H1 (cell line): ENCODE measurements at regions not wholly inside any gene's neighbourhood (a gene's known extent, or its start where the extent isn't known, plus 50 kb on each side); places are given as distances from the start of the nearest gene placed in this dataset.

ENCODE experiments used
- CTCF ChIA-PET: fragments of 300-600 bp; sonication (Branson Sonifier 250); formaldehyde crosslinking; loops from one replicate; lab custom pipeline; 2021; ENCODE audit not compliant: partially characterized antibody; lab: Charles Lee
- POLR2A ChIA-PET: fragments of 300-600 bp; sonication (Branson Sonifier 250); formaldehyde crosslinking; loops from one replicate; lab custom pipeline; 2021; ENCODE audit warnings: inconsistent platforms; ENCODE audit not compliant: partially characterized antibody; lab: Charles Lee
- DNase-seq, 2 experiments: peaks; one replicate each; pipeline versions ENCODE4 v3.0.0 to v3.0.0-alpha.2; 2010 to 2022; ENCODE audit warnings: low spot score in 2 of 2, low read depth in 1 of 2, mixed read lengths in 1 of 2
- FAIRE-seq: peaks from 2 replicates; lab custom pipeline; 2011; peaks lifted over from hg19 to GRCh38; lab: Jason Lieb, UNC
- H2AFZ ChIP-seq: 2 replicates; pipeline ENCODE4 v1.8.1; 2012; ENCODE audit warnings: low read length, inconsistent platforms
- H2AK5ac ChIP-seq: 2 replicates; pipeline ENCODE4 v1.6.1; 2013; ENCODE audit warnings: low read depth, low read length
- H2BK120ac ChIP-seq: replicated peaks from 2 replicates; pipeline ENCODE3; 2013; ENCODE audit warnings: low read depth, low read length, inconsistent platforms
- H2BK12ac ChIP-seq: 2 replicates; pipeline ENCODE4 v1.6.1; 2013; ENCODE audit warnings: low read depth, low read length
- H2BK15ac ChIP-seq: 2 replicates; pipeline ENCODE4 v1.6.1; 2013; ENCODE audit warnings: low read length
- H2BK20ac ChIP-seq: 2 replicates; pipeline ENCODE4 v1.6.1; 2013; ENCODE audit warnings: low read length
- H2BK5ac ChIP-seq: 2 replicates; pipeline ENCODE4 v1.6.1; 2013; ENCODE audit warnings: low read depth, low read length
- H3K14ac ChIP-seq: 2 replicates; pipeline ENCODE4 v1.6.1; 2013; ENCODE audit warnings: inconsistent platforms; ENCODE audit not compliant: insufficient read length
- H3K18ac ChIP-seq: 2 replicates; pipeline ENCODE4 v1.6.1; 2013; ENCODE audit warnings: low read length; ENCODE audit errors: extremely low read depth
- H3K23ac ChIP-seq: 2 replicates; pipeline ENCODE4 v1.6.1; 2013; ENCODE audit warnings: inconsistent platforms; ENCODE audit not compliant: insufficient read length
- H3K23me2 ChIP-seq: 2 replicates; pipeline ENCODE4 v1.6.1; 2013; ENCODE audit warnings: low read depth, low read length
- H3K27ac ChIP-seq: 2 replicates; pipeline ENCODE4 v1.6.1; 2011; ENCODE audit warnings: low read depth, low read length, inconsistent platforms
- H3K27me3 ChIP-seq, 4 experiments: replicated peaks in 1 of 4; 1 replicate in 1 of 4; 2 replicates in 3 of 4; pipeline versions ENCODE4 v1.6.1 to v1.8.1; 2011 to 2013; ENCODE audit warnings: low read length in 3 of 4, mild to moderate bottlenecking in 3 of 4, inconsistent platforms in 2 of 4, mixed read lengths in 2 of 4, moderate library complexity in 1 of 4; ENCODE audit not compliant: control insufficient read depth in 3 of 4, insufficient read depth in 3 of 4; ENCODE audit errors: extremely low read depth in 1 of 4
- H3K36me3 ChIP-seq, 4 experiments: 2 replicates each; pipeline versions ENCODE4 v1.6.1 to v1.8.1; 2011 to 2013; ENCODE audit warnings: mild to moderate bottlenecking in 4 of 4, low read length in 3 of 4, moderate library complexity in 2 of 4, control low read depth in 1 of 4, inconsistent platforms in 1 of 4; ENCODE audit not compliant: insufficient read depth in 4 of 4, control insufficient read depth in 2 of 4
- H3K4ac ChIP-seq: replicated peaks from 2 replicates; pipeline ENCODE3; 2013; ENCODE audit warnings: low read length, low read depth, mixed read lengths, inconsistent platforms; ENCODE audit not compliant: insufficient read length
- H3K4me1 ChIP-seq, 4 experiments: replicated peaks in 1 of 4; 1 replicate in 1 of 4; 2 replicates in 3 of 4; pipeline versions ENCODE4 v1.6.1 to v1.8.1; 2011 to 2013; ENCODE audit warnings: low read length in 3 of 4, inconsistent platforms in 2 of 4, mixed read lengths in 1 of 4; ENCODE audit not compliant: insufficient read depth in 4 of 4, control insufficient read depth in 3 of 4
- H3K4me2 ChIP-seq, 2 experiments: 2 replicates each; pipeline versions ENCODE4 v1.6.1 to v1.8.1; 2011 to 2013; ENCODE audit warnings: low read depth in 2 of 2, low read length in 2 of 2, control low read depth in 1 of 2, inconsistent platforms in 1 of 2, mild to moderate bottlenecking in 1 of 2; ENCODE audit not compliant: insufficient read depth in 1 of 2
- H3K4me3 ChIP-seq, 4 experiments: fragments of 200-600, 300-600 bp in 1 of 4; sonication (generic), shearing (Covaris generic), sonication (Bioruptor Twin) in 1 of 4; 2 replicates each; pipeline versions ENCODE4 v1.5.1 to v1.8.1; 2011 to 2016; ENCODE audit warnings: low read length in 4 of 4, low read depth in 3 of 4, control low read depth in 2 of 4, inconsistent platforms in 2 of 4, mild to moderate bottlenecking in 2 of 4, mixed read lengths in 1 of 4, moderate library complexity in 1 of 4; ENCODE audit not compliant: insufficient read depth in 2 of 4; ENCODE audit errors: extremely low read depth in 1 of 4
- H3K56ac ChIP-seq: replicated peaks from 2 replicates; pipeline ENCODE3; 2013; ENCODE audit warnings: low read depth, mild to moderate bottlenecking, mixed read lengths, low read length, inconsistent platforms; ENCODE audit not compliant: insufficient read length
- H3K79me1 ChIP-seq: 2 replicates; pipeline ENCODE4 v1.6.1; 2013; ENCODE audit warnings: low read depth, low read length, control low read depth
- H3K79me2 ChIP-seq, 2 experiments: 2 replicates each; pipeline versions ENCODE4 v1.6.1 to v1.8.1; 2012 to 2013; ENCODE audit warnings: low read length in 2 of 2, mild to moderate bottlenecking in 2 of 2, inconsistent platforms in 1 of 2; ENCODE audit not compliant: insufficient read depth in 2 of 2, control insufficient read depth in 1 of 2
- H3K9ac ChIP-seq, 4 experiments: replicated peaks in 1 of 4; 1 replicate in 1 of 4; 2 replicates in 3 of 4; pipeline versions ENCODE4 v1.6.1 to v1.8.1; 2011 to 2013; ENCODE audit warnings: low read depth in 3 of 4, low read length in 3 of 4, control low read depth in 2 of 4, mild to moderate bottlenecking in 2 of 4, moderate library complexity in 2 of 4, inconsistent platforms in 1 of 4; ENCODE audit errors: extremely low read depth in 1 of 4
- H3K9me3 ChIP-seq, 2 experiments: 2 replicates each; pipeline versions ENCODE4 v1.6.1 to v1.8.1; 2012 to 2013; ENCODE audit warnings: mild to moderate bottlenecking in 2 of 2, moderate library complexity in 2 of 2, control low read depth in 1 of 2, inconsistent platforms in 1 of 2, low read depth in 1 of 2, low read length in 1 of 2, mixed read lengths in 1 of 2; ENCODE audit not compliant: insufficient read depth in 2 of 2
- H4K20me1 ChIP-seq, 2 experiments: replicated peaks in 1 of 2; 2 replicates each; pipeline versions ENCODE3 to v1.8.1; 2011 to 2013; ENCODE audit warnings: inconsistent platforms in 2 of 2, low read length in 2 of 2, mild to moderate bottlenecking in 1 of 2; ENCODE audit not compliant: insufficient read depth in 2 of 2, control insufficient read depth in 1 of 2
- H4K5ac ChIP-seq: 2 replicates; pipeline ENCODE4 v1.6.1; 2013; ENCODE audit warnings: low read length, low read depth, mixed read lengths, inconsistent platforms; ENCODE audit not compliant: insufficient read length
- H4K8ac ChIP-seq: 2 replicates; pipeline ENCODE4 v1.8.0; 2013; ENCODE audit warnings: mild to moderate bottlenecking, moderate library complexity, low read length, inconsistent platforms; ENCODE audit not compliant: insufficient read depth; ENCODE audit errors: extremely low read depth
- H4K91ac ChIP-seq: replicated peaks from 2 replicates; pipeline ENCODE3; 2013; ENCODE audit warnings: low read length, mixed read lengths, inconsistent platforms; ENCODE audit not compliant: insufficient read length
- ATF3 ChIP-seq: IDR thresholded peaks from 2 replicates; pipeline ENCODE4 v1.6.1; 2011; ENCODE audit warnings: low read depth, mild to moderate bottlenecking, low read length; ENCODE audit not compliant: insufficient read depth
- CHD2 ChIP-seq: IDR thresholded peaks from 2 replicates; pipeline ENCODE4 v1.6.1; 2012; ENCODE audit warnings: low read length, improper control_type of control experiment
- NANOG ChIP-seq: IDR thresholded peaks from 2 replicates; pipeline ENCODE4 v1.6.1; 2011; ENCODE audit warnings: low read length, low read depth, mild to moderate bottlenecking, inconsistent platforms; ENCODE audit not compliant: insufficient read depth, poor library complexity, severe bottlenecking
- NRF1 ChIP-seq: IDR thresholded peaks from 2 replicates; pipeline ENCODE4 v1.6.1; 2011; ENCODE audit warnings: mild to moderate bottlenecking, low read depth, low read length, improper control_type of control experiment
- RNF2 ChIP-seq: fragments of 200-900, 300-1000 bp; sonication (generic); IDR thresholded peaks from 2 replicates; pipeline ENCODE4 v1.7.1; 2016; ENCODE audit warnings: borderline replicate concordance, low read depth, mild to moderate bottlenecking, antibody characterized with exemption, low read length; ENCODE audit not compliant: poor library complexity, severe bottlenecking; ENCODE audit errors: missing control alignments
- SP1 ChIP-seq: IDR thresholded peaks from 2 replicates; pipeline ENCODE4 v1.6.1; 2011; ENCODE audit warnings: low read depth, low read length
- SP4 ChIP-seq: IDR thresholded peaks from 2 replicates; pipeline ENCODE4 v1.6.1; 2012; ENCODE audit warnings: low read length, inconsistent platforms
- WGBS, 2 experiments: shearing (Covaris generic) in 1 of 2; methylation state at CpG; one replicate each; pipeline versions ENCODE4 v1.1.6 to v1.1.7; 2013 to 2015; ENCODE audit warnings: low lambda C conversion rate in 2 of 2, mixed read lengths in 2 of 2, inconsistent platforms in 1 of 2, low coverage in 1 of 2, missing lambda C conversion rate in 1 of 2; ENCODE audit not compliant: insufficient replicate concordance in 2 of 2, insufficient coverage in 1 of 2, insufficient read length in 1 of 2; ENCODE audit errors: extremely low coverage in 1 of 2, missing lambda C conversion rate in 1 of 2; 5-methylcytosine and 5-hydroxymethylcytosine counted together

DNA sequence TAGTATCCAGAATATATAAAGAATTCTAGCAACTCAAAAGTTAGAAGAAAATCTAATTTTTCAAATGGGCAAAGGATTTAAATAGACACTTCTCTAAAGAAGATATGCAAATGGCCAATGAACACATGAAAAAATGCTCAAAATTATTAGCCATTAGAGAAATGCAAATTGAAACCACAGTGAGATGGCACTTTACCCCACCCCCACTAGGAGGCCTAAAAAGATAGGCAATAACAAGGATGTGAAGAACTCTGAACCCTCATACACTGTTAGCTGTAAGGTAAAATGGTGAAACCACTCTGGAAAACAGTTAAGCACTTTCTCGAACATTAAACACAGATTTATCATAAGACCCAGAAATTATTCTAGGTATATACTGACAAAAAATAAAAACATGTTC, 71.4 kb upstream of the IRX6 start:
- H3K4ac ChIP-seq, result no peak overlapping the region
- no peak overlapping the region for H3K18ac ChIP-seq
- H3K4me3 ChIP-seq, result no peak overlapping the region
- H3K4me2 ChIP-seq, result no peak overlapping the region
- H4K91ac ChIP-seq, result no peak overlapping the region
- no peaks in the 10 kb centered on the region for H3K79me1 ChIP-seq
- no peak for TF ChIP-seq ATF3
- no peak for TF ChIP-seq CHD2
- TF ChIP-seq NRF1, result no peak
- TF ChIP-seq SP4, result no peak
- TF ChIP-seq SP1, result no peak
- no peak for TF ChIP-seq RNF2
- no peak for TF ChIP-seq NANOG
- TF ChIP-seq, all 59 proteins: peak for 0
- H3K27ac ChIP-seq, result no peak overlapping the region
- no peak overlapping the region for H2AFZ ChIP-seq
- ChIA-PET POLR2A (no interaction called here), CTCF (interaction anchor here (0.9 to 2.3 kb wide), 4 partner anchors 10 to 301 kb away, joined by 3 to 6 read pairs (median 3); no protein-coding TSS in a partner anchor)
- H2BK20ac ChIP-seq, result no peak overlapping the region
- no peak overlapping the region for H3K23ac ChIP-seq
- H2AK5ac ChIP-seq, result no peak overlapping the region
- H3K36me3 ChIP-seq, result no peaks in the 10 kb centered on the region
- FAIRE-seq, result no peak
- no peak overlapping the region for H2BK120ac ChIP-seq
- DNase-seq, result no peak
- H2BK15ac ChIP-seq, result no peak overlapping the region
- no peak overlapping the region for H3K9ac ChIP-seq
- H3K27me3 ChIP-seq, result no peaks in the 10 kb centered on the region; a peak in 1 of 7 replicates
- no peak overlapping the region for H2BK5ac ChIP-seq
- H4K5ac ChIP-seq, result no peak overlapping the region
- H3K4me1 ChIP-seq, result peaks cover 0 to 5% (median 3%) of the 10 kb centered on the region in 4 experiments; a peak in 1 of 7 replicates
- no peak overlapping the region for H3K14ac ChIP-seq
- H3K56ac ChIP-seq, result no peak overlapping the region
- no peak overlapping the region for H4K8ac ChIP-seq
- 100% methylated on average over 1 of the region's 1 CpG; no CpG with 5 or more reads in 1 of the 2 experiments for whole genome bisulfite sequencing, 2 experiments
- H3K79me2 ChIP-seq, result no peaks in the 10 kb centered on the region
- no peaks in the 10 kb centered on the region for H4K20me1 ChIP-seq
- no peaks in the 10 kb centered on the region for H3K23me2 ChIP-seq
- no peaks in the 10 kb centered on the region for H3K9me3 ChIP-seq
- H2BK12ac ChIP-seq, result no peak overlapping the region
